ENCODE measurements at regions not wholly inside any gene's neighbourhood (a gene's known extent, or its start where the extent isn't known, plus 50 kb on each side); places are given as distances from the start of the nearest gene placed in this dataset.

GRCh38 chr1:25130895-25131294, 101.4 kb downstream of the SYF2 start:
- Histone ChIP-seq H3K27ac (ENCODE audit: low read length) (no peak overlapping the region), H3K9ac (ENCODE audit: low read length) (no peak overlapping the region), H3K27me3 (ENCODE audit: insufficient read depth, low read depth, low read length) (no peaks in the 10 kb centered on the region), H3K9me3 (ENCODE audit: low read length) (no peaks in the 10 kb centered on the region), H4K20me1 (ENCODE audit: insufficient read depth) (no peaks in the 10 kb centered on the region), H3K79me2 (replicated peaks; ENCODE audit: insufficient read depth, low read length) (no peaks in the 10 kb centered on the region), H3K4me3 (ENCODE audit: low read length) (no peak overlapping the region), H3K9me2 (ENCODE audit: insufficient read depth, low read length) (no peaks in the 10 kb centered on the region), H3K36me3 (ENCODE audit: insufficient read depth, low read length) (no peaks in the 10 kb centered on the region), H3F3A (ENCODE audit: insufficient read depth, low read length, poor library complexity, severe bottlenecking) (no peaks in the 10 kb centered on the region), H3K4me2 (ENCODE audit: low read length) (no peak overlapping the region), H2AFZ (ENCODE audit: low read depth, low read length) (no peak overlapping the region)
- TF ChIP-seq RAD21 (conservative IDR thresholded peaks at IDR 0.05) = no peak
- no peak for TF ChIP-seq EP300 (conservative IDR thresholded peaks at IDR 0.05; ENCODE audit: poor library complexity, severe bottlenecking)
- no peak for TF ChIP-seq POLR2AphosphoS5 (IDR thresholded peaks at IDR 0.05)
- no peak for TF ChIP-seq TAF1 (IDR thresholded peaks at IDR 0.05; ENCODE audit: low read depth)
- TF ChIP-seq, protein P1, sequence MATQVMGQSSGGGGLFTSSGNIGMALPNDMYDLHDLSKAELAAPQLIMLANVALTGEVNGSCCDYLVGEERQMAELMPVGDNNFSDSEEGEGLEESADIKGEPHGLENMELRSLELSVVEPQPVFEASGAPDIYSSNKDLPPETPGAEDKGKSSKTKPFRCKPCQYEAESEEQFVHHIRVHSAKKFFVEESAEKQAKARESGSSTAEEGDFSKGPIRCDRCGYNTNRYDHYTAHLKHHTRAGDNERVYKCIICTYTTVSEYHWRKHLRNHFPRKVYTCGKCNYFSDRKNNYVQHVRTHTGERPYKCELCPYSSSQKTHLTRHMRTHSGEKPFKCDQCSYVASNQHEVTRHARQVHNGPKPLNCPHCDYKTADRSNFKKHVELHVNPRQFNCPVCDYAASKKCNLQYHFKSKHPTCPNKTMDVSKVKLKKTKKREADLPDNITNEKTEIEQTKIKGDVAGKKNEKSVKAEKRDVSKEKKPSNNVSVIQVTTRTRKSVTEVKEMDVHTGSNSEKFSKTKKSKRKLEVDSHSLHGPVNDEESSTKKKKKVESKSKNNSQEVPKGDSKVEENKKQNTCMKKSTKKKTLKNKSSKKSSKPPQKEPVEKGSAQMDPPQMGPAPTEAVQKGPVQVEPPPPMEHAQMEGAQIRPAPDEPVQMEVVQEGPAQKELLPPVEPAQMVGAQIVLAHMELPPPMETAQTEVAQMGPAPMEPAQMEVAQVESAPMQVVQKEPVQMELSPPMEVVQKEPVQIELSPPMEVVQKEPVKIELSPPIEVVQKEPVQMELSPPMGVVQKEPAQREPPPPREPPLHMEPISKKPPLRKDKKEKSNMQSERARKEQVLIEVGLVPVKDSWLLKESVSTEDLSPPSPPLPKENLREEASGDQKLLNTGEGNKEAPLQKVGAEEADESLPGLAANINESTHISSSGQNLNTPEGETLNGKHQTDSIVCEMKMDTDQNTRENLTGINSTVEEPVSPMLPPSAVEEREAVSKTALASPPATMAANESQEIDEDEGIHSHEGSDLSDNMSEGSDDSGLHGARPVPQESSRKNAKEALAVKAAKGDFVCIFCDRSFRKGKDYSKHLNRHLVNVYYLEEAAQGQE (IDR thresholded peaks at IDR 0.05; ENCODE audit: borderline replicate concordance) = no peak
- TF ChIP-seq SMC3 (conservative IDR thresholded peaks at IDR 0.05; ENCODE audit: poor library complexity) = no peak

DNA sequence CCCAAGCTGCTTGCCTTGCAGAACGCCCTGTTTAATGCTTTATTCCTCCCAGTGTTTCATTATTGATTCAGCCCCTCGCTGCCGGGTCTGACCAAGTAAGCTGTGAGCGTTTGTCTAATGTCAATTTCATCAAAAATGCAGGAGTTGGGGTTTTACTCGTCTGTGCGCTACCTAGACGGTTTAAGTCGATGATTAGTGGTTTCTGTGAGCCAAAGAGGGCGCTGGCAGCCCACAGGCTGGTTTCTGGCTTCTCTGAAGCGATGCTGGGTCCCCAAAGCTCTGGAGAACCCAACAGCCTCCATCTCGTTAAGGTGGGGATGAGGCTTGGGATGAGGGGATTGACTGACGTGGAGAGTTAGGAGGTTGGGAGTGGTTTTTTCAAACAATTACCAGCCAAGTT, 102.9 kb downstream of the SYF2 start:
- no peak overlapping the region for H3K9ac ChIP-seq (ENCODE audit: low read length)
- no peaks in the 10 kb centered on the region for H3K79me2 ChIP-seq (replicated peaks; ENCODE audit: insufficient read depth, low read length)
- H2AFZ ChIP-seq (ENCODE audit: low read depth, low read length) = no peak overlapping the region
- no peaks in the 10 kb centered on the region for H3K9me2 ChIP-seq (ENCODE audit: insufficient read depth, low read length)
- H3K4me2 ChIP-seq (ENCODE audit: low read length) = no peak overlapping the region
- no peaks in the 10 kb centered on the region for H3K27me3 ChIP-seq (ENCODE audit: insufficient read depth, low read depth, low read length)
- no peaks in the 10 kb centered on the region for H3K9me3 ChIP-seq (ENCODE audit: low read length)
- H3K4me3 ChIP-seq (ENCODE audit: low read length) = no peak overlapping the region
- H3F3A ChIP-seq (ENCODE audit: insufficient read depth, low read length, poor library complexity, severe bottlenecking) = no peaks in the 10 kb centered on the region
- TF ChIP-seq MXI1 (conservative IDR thresholded peaks at IDR 0.05; ENCODE audit: poor library complexity, severe bottlenecking) (no peak), SMC3 (conservative IDR thresholded peaks at IDR 0.05; ENCODE audit: poor library complexity) (no peak), RAD21 (conservative IDR thresholded peaks at IDR 0.05) (no peak), CTCF (IDR thresholded peaks at IDR 0.05; ENCODE audit: poor library complexity, severe bottlenecking) (no peak), TAF1 (IDR thresholded peaks at IDR 0.05; ENCODE audit: low read depth) (no peak), EZH2 (IDR thresholded peaks at IDR 0.05; ENCODE audit: borderline replicate concordance, insufficient read depth, low read length, poor library complexity, severe bottlenecking) (no peak), EP300 (conservative IDR thresholded peaks at IDR 0.05; ENCODE audit: poor library complexity, severe bottlenecking) (no peak), POLR2AphosphoS5 (IDR thresholded peaks at IDR 0.05) (no peak)
- TF ChIP-seq, protein P1 (IDR thresholded peaks at IDR 0.05; ENCODE audit: borderline replicate concordance) = no peak
- H3K27ac ChIP-seq (ENCODE audit: low read length) = no peak overlapping the region
- H3K36me3 ChIP-seq (ENCODE audit: insufficient read depth, low read length) = no peaks in the 10 kb centered on the region
- H4K20me1 ChIP-seq (ENCODE audit: insufficient read depth) = no peaks in the 10 kb centered on the region
